T-helper 1 cell (primary cell): ENCODE measurements at regions not wholly inside any gene's neighbourhood (a gene's known extent, or its start where the extent isn't known, plus 50 kb on each side); places are given as distances from the start of the nearest gene placed in this dataset.
"Not testable (repeated sequence)": the region's sequence is repeated elsewhere in the genome, so short reads cannot be mapped to it uniquely, and the experiment has no call there.

Experiments used
- DNase-seq, 5 donors: peaks; one replicate each; pipeline ENCODE4 v3.0.0-alpha.2; 2012 to 2020

DNA sequence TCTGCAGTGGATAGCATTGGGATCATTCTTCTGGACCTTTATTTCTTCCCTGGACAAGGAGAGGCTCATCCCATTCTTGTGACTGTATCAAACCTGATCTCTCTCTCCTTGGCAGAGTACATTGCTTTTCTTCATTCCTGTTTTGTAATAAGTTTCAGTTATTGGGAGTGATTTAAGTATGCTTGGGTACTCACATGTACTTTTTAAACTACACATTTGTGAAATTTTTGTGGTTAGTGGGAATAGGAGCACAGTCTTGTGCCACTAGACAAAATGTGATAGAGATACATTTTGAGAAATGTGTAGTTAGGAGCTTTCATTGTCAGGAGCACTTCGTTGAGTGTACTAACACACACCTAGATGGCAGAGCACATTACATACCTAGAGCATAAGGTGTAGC is 262.6 kb downstream of the C3orf38 start:
- no peak for DNase-seq

DNA sequence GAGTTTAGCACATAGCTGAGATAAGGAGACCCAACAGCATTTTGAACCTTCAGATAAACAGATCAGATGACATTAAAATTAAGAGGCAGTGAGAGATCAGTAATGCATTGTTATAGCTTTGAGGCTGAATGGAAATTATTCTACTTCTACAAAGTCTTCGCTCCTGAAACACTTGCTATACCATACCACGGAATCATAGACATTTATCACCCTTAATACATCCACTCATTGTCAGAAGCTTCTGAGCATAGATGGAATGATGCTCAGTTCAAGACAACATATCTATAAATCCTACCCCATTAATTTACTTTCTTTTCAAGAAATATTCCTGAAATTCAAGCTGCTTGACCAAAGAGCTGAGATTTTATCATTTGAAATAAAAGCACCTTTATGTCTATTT is 266.7 kb downstream of the C3orf38 start:
- no peak for DNase-seq

DNA sequence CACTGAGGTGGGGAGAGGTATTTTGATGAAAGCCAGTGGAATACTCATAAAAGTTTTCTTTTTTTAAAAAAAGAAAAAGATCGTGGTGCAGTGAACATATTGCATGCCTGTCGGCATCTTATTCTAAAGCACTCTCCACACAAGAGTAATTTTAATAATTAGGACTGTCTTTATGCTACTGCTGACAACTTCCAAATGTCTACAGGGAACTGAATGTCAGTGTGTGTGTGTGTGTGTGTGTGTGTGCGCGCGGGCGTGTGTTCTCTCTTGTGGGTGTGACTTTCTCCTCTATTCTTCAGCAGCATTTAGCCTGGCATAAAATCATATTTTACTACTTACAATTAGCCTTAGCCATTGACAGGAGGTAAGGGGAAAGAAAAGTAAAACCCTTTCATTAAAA is 268.5 kb downstream of the C3orf38 start:
- no peak for DNase-seq

- no peak for DNase-seq
Observed at GRCh38 chr3:88433568-88433967, 283.8 kb downstream of the C3orf38 start.

DNA sequence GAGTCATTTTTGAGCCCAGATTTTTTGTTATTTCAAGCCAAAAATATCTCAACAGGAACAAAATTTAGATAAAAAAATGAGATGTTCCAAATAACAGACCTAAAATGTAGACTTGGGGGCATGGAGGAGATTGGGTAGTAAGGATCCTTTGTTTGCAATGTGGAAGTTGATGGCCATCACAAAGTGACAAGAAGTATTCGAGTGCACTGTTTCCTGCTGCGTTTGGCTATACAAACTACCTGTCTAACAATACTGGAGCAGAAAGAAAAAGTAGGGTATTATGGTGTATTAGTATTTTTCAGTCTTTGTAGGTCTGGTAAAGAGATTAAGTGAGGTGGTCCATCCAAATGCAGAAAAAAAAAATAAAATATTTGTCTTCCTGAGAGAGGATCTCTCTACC is 284.2 kb downstream of the C3orf38 start:
- DNase-seq: no peak

DNA sequence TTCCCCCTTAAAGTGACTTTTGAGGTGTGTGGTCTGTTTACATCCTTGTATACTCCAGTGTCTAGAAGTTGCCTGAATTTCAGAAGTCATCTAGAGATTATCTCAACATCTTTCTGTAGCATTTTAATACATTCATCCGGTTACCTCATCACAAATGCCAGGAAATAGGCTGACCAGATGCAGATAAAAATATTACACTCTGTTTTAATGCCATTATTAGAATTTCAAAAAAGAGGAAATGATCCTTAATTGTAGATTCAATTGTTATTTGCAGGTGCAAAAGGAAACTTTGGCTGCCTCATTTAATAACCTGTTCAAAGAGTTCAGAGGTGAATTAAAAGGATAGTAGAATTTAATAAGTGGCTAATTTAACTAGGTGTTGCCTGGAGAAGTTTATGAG is 290.9 kb downstream of the C3orf38 start:
- DNase-seq: no peak

- DNase-seq: no peak
Observed at GRCh38 chr3:88443066-88443465, 293.3 kb downstream of the C3orf38 start.

DNA sequence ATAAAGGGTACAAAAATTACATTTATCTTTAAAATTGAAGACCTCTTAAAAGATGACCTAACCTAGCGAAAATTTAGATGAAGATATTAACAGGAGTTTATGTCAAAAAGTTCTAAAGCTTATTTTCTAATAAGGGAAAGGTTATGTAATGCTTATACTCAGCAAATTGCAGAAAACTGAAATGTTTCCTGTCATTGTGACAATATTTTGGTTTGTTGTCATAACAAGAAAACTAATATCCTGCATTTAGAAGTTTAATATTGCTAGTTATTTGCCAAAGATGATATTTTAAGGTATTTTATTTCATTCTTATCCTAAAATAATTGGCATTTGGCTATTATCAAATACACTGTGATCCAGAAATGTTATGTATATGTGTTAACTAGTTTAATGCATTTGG is 294.5 kb downstream of the C3orf38 start:
- no peak for DNase-seq

DNA sequence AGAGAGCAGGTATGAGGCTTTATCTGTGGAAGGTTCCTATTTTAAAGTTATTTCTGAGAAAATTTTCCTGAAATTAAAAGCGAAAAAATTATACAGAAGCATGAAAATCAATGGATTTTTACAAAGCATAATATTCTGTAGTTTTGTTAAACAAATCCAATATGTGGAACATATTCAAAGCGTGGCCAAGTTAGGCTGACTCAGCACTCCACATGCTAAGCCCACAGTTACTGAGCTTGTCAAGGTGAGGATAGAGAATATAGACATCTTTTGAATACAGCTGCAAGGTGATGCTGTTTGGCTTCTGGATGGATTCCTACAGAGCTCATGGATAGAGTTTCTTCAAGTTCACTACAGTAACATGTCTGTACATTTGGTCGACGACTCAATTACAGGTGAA is 302.5 kb downstream of the C3orf38 start:
- no peak for DNase-seq

- DNase-seq: no peak
Observed at GRCh38 chr3:88460369-88460768, 310.6 kb downstream of the C3orf38 start.

- DNase-seq: no peak
Observed at GRCh38 chr3:88462230-88462629, 312.5 kb downstream of the C3orf38 start.

DNA sequence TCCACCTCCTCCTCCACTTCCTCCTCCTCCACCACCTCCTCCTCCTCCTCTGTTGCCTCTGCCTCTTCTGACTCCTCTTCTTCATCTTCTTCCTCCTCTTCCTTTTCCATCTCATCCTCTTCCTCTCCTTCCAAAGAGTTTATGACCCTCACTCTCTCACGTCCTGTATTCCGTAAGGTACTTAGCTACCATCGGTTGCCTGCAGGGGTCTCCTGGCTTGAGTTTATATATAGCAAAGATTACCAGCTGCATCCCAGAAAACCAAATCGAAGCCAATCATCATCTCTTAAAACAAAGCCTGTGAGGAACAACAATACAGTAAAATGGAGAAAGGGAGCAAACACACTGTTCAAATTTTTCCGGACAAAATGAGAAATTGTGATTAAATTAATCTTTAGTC is 317.4 kb downstream of the C3orf38 start:
- no peak for DNase-seq

GRCh38 chr3:88469216-88469615 is 319.5 kb downstream of the C3orf38 start:
- DNase-seq: no peak

GRCh38 chr3:88478460-88478859 is 328.7 kb downstream of the C3orf38 start:
- no peak for DNase-seq

- DNase-seq: no peak
Observed at GRCh38 chr3:88480822-88481221, 331.1 kb downstream of the C3orf38 start.

DNA sequence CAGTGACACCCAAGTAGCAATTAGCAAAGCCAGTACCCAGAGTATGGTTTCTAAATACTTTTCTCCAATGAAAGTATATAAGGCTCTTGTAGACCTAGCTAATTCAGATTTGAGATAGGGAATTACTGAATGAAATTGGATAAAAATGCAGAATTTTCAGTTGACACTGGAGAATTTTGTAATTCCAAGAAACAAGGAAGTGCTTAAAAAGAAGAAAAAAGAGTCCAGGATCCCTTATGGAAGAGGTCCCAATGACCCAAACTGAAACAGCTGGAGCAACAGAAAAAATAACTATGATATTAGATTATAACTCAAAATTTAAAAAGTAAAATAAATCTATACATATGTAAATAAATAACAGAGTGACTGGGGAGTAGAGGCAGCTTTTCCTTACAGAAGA is 335.2 kb downstream of the C3orf38 start:
- no peak for DNase-seq

DNA sequence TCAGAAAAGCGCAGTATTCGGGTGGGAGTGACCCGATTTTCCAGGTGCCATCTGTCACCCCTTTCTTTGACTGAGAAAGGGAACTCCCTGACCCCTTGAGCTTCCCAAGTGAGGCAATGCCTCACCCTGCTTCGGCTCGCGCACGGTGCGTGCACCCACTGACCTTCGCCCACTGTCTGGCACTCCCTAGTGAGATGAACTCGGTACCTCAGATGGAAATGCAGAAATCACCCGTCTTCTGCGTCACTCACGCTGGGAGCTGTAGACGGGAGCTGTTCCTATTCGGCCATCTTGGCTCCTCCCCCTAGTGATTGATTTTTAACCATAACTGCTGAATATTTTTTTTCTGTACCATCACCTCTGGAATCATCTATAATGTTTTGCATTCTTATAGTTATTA is 359.1 kb downstream of the C3orf38 start:
- DNase-seq: not testable (repeated sequence)

DNA sequence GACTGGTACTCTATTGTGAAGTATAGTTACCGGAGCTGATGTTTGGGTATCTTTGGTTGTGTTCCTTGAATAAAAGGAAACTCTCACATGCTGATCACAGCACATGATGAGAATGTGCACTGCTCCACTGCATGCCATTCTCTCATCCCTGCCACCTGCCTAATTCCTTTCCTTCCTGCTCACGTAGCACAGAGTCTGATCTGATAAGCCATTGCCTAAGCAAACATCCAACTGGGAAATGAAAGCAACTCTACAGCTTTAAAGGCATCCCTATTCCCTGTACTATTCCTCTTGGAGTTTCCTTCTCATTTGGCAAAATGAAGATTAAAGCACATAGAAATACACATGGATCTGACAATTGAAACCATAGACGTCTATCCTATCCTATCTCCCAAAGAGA is 359.8 kb downstream of the C3orf38 start:
- DNase-seq: no peak

DNA sequence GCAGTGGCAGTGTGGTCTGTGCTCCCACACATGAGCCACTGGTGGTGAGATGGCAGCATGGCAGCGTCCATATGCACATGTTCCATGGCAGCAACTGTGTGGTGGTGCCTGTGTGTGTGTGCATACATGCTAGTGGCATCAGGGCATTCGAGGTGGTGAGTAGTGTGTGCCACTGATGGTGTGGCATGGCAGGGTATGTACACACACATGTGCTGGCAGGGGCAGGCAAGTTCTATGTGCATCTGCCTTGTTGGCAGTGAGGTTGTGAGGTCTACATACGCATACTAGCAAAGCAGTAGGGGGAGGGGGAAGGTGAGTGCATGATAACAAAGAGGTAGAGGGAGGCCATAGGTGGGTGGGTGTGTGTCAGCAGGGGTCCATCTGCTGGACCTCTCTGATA is 378.7 kb downstream of the C3orf38 start:
- DNase-seq: no peak

DNA sequence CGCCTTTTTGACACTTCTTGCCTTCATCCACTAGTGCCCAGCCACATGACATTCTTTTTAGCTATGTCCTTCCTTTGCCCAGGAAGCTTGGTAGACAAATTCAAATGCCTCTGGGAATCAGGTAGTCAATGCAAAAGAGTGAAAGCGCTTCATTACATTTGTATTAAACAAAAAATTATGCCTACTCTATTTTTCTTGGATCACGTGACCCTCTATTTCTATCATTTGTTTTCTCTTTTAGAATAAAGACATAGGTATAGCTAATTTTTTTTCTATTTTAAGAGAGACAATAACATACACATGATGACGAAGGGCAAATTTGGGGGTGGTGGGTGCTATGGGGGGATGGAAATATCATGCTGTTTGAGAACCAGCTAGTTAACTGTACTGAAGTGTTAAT is 384.8 kb downstream of the C3orf38 start:
- DNase-seq: no peak

DNA sequence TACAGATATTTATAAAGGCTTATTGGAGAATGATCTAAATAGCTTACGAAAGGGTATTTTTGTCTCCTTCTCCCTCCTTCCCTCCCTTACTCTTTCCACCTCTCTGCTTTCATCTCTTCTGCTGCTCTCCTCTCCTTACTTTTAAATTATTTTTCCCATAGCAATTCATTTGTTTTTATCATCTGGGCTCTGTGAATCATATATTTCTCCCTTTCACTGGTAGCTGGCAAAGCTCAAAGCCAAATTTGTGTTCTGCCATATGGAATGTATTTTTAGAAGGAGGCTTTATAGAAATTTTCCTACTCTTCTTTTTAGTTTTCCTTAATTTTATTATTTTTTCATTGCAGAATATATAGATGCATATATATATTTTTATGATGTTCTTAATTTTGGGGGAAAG is 385.8 kb downstream of the C3orf38 start:
- no peak for DNase-seq

- DNase-seq: no peak
Observed at GRCh38 chr3:88542916-88543315, 393.2 kb downstream of the C3orf38 start.

GRCh38 chr3:88572450-88572849 is 422.7 kb downstream of the C3orf38 start:
- no peak for DNase-seq

GRCh38 chr3:88573472-88573871 is 423.7 kb downstream of the C3orf38 start:
- no peak for DNase-seq

DNA sequence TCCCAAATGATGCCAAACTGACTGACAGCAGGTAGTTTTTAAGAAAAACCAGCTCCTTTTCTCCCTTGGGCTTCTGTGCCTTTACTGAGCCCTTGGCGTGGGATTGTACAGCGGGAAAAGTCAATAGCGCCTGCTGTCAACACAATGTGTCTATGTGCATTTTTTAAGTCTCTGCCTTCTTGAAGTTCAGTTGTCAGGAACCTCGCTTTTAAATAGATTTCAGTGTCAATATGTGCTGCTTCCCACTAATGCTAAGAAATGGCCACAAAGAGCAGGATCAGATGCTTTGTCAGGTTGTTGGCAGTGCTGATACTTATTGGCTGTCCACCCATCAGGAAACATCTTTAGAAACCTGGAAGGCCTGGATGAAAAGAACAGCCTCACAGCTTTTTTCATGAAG is 424.4 kb downstream of the C3orf38 start:
- DNase-seq: no peak

- DNase-seq: no peak
Observed at GRCh38 chr3:88584451-88584850, 434.7 kb downstream of the C3orf38 start.
